ENCODE measurements at regions not wholly inside any gene's neighbourhood (a gene's known extent, or its start where the extent isn't known, plus 50 kb on each side); places are given as distances from the start of the nearest gene placed in this dataset.

- no peak for DNase-seq
Observed at GRCh38 chr15:79373113-79373512, 59.0 kb upstream of the MINAR1 start.

GRCh38 chr15:79373728-79374127 lies 58.4 kb upstream of the MINAR1 start:
- no peak for DNase-seq

DNA sequence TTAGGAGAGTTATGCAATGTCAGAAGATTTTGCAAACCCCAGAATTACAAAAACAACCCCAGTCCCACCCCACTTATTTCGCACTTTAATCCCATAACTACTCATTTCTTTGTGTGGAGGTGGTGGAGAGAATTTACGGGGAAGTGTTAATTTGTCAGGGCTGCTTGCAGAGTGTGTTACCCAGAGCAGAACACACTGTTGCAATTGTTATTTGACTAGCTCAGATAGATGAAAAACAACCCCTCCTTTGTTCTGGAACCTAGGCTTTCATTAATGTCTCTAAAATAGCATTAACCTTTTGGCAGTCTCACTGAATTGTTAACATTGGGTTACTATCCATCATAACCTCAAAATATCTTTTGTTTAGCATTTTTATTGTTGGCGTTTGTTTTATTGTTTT lies 55.8 kb upstream of the MINAR1 start:
- no peak for DNase-seq

DNA sequence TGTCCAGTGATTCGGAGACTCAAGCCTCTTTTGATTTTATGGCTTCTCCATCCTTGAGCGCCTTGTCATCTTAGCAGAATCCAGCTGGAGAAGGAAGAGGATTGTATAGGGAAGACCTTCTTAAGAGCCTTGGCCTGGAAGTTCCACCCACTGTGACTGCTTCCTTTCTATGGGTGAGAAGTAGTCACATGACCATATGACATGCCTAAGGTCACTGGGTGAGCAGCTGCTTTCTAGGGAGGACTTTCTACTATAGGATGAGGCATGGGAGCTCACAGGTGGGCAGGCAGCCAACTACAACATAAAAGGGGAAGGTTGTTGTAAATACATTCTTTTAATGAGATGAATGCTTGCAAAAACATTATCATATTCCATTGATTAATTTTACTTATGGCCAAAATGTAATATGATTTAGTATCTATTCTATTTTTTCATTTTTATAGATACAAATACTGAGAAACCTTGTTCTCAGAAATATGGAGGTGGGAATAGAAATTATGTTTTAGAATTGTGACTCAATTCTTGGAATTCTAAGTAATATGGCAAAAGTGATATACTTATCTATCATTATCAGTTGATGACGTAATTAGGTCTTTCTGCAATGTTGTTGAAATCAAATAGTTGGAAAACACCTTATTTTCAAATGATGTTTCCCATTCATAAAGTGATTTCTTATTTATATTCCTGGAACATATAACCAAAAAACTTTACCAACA lies 53.6 kb upstream of the MINAR1 start:
- DNase-seq: no peak

DNA sequence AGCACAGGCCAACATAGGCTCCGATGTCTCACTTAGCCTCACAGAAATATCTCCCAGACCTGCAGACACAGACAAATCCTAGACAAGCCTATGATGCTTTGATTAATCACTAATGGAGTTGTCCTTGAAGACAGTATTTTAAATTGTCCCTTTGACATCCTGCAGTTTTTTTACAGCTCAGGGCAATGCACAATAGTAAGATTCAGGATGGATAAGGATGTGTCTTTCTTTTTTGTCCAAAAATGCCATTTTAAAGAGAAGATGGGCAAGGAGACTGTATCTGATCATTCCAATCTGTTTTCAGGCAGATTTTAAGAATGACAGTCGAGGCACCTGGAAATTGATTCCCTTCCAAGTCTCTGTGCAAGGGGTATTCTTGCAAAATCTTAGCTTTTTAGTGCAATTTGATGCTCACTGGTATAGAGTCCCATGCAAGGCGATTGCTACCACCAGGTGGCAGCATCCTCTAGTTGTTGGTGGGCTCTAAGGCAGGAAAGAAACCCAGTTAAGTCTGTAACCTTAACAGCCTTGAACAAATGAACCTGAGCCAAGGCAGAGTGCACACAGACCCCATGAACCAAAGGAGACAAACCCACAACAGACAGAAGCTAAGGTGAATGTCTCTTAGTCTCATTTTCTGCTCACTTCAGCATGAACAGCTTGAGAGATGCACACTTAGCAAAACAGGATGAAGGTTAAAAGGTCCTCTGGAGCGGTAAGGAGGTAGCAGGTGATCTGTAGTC lies 51.2 kb upstream of the MINAR1 start:
- peak; percentile 65 for DNase-seq

GRCh38 chr15:79381593-79381992 lies 50.5 kb upstream of the MINAR1 start:
- DNase-seq: no peak

Measured in effector CD8-positive, alpha-beta T cell (primary cell).